ENCODE measurements at regions not wholly inside any gene's neighbourhood (a gene's known extent, or its start where the extent isn't known, plus 50 kb on each side); places are given as distances from the start of the nearest gene placed in this dataset.

GRCh38 chr10:93224005-93224779 is 150.5 kb downstream of the CYP26A1 start:
- Histone ChIP-seq H3K27me3 (ENCODE audit: control insufficient read depth in 2 of 2, insufficient read depth in 2 of 2, low read length in 2 of 2) (peaks cover 8 to 9% of the 10 kb centered on the region in 2 experiments), H3K9me1 (replicated peaks; ENCODE audit: control insufficient read depth, extremely low read depth, insufficient read depth, low read length) (no peaks in the 10 kb centered on the region), H3K4me3 (replicated peaks in 1 of 3; ENCODE audit: insufficient read depth in 1 of 3, low read depth in 1 of 3, low read length in 3 of 3) (no peak overlapping the region), H2AFZ (ENCODE audit: low read depth, low read length) (no peak overlapping the region), H3K9ac (replicated peaks; ENCODE audit: extremely low read depth, insufficient read depth, low read length) (no peak overlapping the region), H3K4me2 (ENCODE audit: insufficient read depth, low read length) (no peak overlapping the region), H3K4me1 (ENCODE audit: control insufficient read depth, extremely low read depth, insufficient read depth, low read length) (no peaks in the 10 kb centered on the region), H3K36me3 (ENCODE audit: control insufficient read depth in 2 of 2, extremely low read depth in 1 of 2, insufficient read depth in 2 of 2, low read length in 2 of 2) (no peaks in the 10 kb centered on the region), H4K20me1 (replicated peaks; ENCODE audit: control insufficient read depth, extremely low read depth, insufficient read depth, low read length) (no peaks in the 10 kb centered on the region), H3K27ac (ENCODE audit: insufficient read depth, low read depth, low read length) (no peak overlapping the region), H3K79me2 (ENCODE audit: control insufficient read depth, insufficient read depth, low read length) (no peaks in the 10 kb centered on the region), H3K9me3 (replicated peaks; ENCODE audit: control insufficient read depth, insufficient read depth, low read length) (no peaks in the 10 kb centered on the region)
- FAIRE-seq (no peak), DNase-seq (ENCODE audit: low read depth, low spot score) (no peak)
- TF ChIP-seq POLR2A (IDR thresholded peaks at IDR 0.05; ENCODE audit: low read depth, low read length) = no peak
- no peak for TF ChIP-seq JUN (IDR thresholded peaks at IDR 0.05; ENCODE audit: borderline replicate concordance, insufficient read depth, insufficient read length, low read depth)
- TF ChIP-seq FOS (IDR thresholded peaks at IDR 0.05; ENCODE audit: borderline replicate concordance, insufficient read depth, low read length) = no peak
- TF ChIP-seq CTCF (IDR thresholded peaks at IDR 0.05; ENCODE audit: extremely low read depth in 1 of 2, insufficient read depth in 1 of 2, low read depth in 1 of 2, low read length in 2 of 2) = no peak
- no peak for TF ChIP-seq POLR2AphosphoS5 (IDR thresholded peaks at IDR 0.05; ENCODE audit: insufficient read depth, low read depth, low read length)
- TF ChIP-seq EZH2 (IDR thresholded peaks at IDR 0.05; ENCODE audit: borderline replicate concordance, low read depth, low read length, severe bottlenecking) = no peak
- no peak for TF ChIP-seq MAX (IDR thresholded peaks at IDR 0.05; ENCODE audit: insufficient read depth, insufficient read length)
- TF ChIP-seq MYC (IDR thresholded peaks at IDR 0.05; ENCODE audit: low read depth, low read length) = no peak
- no peak for TF ChIP-seq GATA2 (IDR thresholded peaks at IDR 0.05; ENCODE audit: insufficient read depth, insufficient read length, low read depth, low read length)
- dilution Hi-C loops (cut with MboI; ENCODE audit: extremely low pct_ligation_motif_present, low sequenced_read_pairs) = no loop called here
- BruUV-seq (replicated peaks) = no TSS peak
- ChIA-PET POLR2A (no interaction called here), CTCF (interaction anchor here (0.6 to 1.6 kb wide), 6 partner anchors 9 to 144 kb away, joined by 3 to 6 read pairs (median 4); no protein-coding TSS in a partner anchor)
- intact Hi-C loops (cut with micrococcal nuclease) = no loop called here
